ENCODE measurements at regions not wholly inside any gene's neighbourhood (a gene's known extent, or its start where the extent isn't known, plus 50 kb on each side); places are given as distances from the start of the nearest gene placed in this dataset.

DNA sequence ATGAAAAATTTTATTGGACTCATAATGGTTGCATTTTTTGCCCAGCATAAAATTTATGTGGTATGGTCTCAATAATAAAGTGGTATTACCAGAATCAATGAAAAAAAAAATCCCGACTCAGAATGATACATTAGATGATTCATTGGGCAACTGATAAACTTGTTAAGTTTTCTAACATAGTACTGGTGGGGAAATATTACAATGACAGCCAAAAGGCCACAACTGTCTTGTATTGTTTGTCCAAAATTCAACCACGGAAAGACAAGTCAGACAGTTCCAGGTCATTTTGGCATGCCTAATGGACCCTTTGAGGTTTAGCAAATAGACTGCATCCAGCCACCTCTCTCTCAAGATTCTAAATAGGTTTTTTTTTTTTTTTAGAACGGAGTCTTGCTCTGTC is 70.5 kb upstream of the TRIM9 start:
- Histone ChIP-seq H3K36me3 (no peaks in the 10 kb centered on the region), H3K27ac (no peak overlapping the region), H3K4me3 (no peak overlapping the region), H3K4me1 (peaks cover 0 to 23% (median 8%) of the 10 kb centered on the region in 4 donors), H3K9me3 (no peaks in the 10 kb centered on the region), H3K27me3 (no peaks in the 10 kb centered on the region)
- 77 to 90% methylated on average over 3 of the region's 3 CpGs for WGBS, 2 donors
- intact Hi-C loops (cut with DNase I): no loop called here
- TF ChIP-seq POLR2A (IDR thresholded peaks at IDR 0.05) (no peak), EP300 (IDR thresholded peaks at IDR 0.05) (no peak), POLR2AphosphoS5 (IDR thresholded peaks at IDR 0.05) (no peak)
- TF ChIP-seq, protein P1, sequence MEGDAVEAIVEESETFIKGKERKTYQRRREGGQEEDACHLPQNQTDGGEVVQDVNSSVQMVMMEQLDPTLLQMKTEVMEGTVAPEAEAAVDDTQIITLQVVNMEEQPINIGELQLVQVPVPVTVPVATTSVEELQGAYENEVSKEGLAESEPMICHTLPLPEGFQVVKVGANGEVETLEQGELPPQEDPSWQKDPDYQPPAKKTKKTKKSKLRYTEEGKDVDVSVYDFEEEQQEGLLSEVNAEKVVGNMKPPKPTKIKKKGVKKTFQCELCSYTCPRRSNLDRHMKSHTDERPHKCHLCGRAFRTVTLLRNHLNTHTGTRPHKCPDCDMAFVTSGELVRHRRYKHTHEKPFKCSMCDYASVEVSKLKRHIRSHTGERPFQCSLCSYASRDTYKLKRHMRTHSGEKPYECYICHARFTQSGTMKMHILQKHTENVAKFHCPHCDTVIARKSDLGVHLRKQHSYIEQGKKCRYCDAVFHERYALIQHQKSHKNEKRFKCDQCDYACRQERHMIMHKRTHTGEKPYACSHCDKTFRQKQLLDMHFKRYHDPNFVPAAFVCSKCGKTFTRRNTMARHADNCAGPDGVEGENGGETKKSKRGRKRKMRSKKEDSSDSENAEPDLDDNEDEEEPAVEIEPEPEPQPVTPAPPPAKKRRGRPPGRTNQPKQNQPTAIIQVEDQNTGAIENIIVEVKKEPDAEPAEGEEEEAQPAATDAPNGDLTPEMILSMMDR (IDR thresholded peaks at IDR 0.05): no peak
- DNase-seq: no peak

DNA sequence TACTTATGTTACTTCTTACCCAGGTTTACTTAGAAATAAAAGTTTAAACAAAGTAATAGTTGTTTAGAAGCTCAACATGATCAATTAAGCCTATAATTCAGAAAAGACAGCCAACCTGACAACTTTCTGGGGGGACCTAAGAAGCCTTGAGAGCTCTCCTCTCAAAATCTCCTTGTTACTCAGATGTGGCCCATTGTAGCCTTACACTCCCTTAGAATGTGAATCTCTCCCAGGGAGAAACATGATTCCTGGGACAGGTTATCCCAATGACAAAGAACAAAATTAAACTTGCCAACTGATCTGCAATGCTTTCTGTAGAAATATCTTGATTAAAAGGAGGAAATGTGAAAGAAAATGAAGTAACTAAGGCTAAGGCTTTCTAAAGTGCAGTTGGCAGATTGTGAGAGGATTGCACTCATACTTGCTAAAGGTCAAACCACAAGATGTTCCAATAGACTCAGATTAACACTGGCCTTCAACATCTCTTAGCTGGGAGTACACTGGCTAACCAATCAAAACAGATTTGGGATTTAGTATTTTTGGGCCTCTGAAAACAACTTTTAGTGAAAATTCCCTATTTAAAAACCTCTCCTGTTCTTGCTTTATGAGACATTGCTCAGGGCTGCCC is 72.3 kb upstream of the TMX1 start:
- DNase-seq: no peak
- H3K27ac ChIP-seq: peak overlapping the region; percentile 17 to 60 (median 42)
- H3K9me3 ChIP-seq: no peaks in the 10 kb centered on the region
- intact Hi-C loops (cut with DNase I): no loop called here
- no peaks in the 10 kb centered on the region for H3K27me3 ChIP-seq
- peaks cover 0 to 23% (median 8%) of the 10 kb centered on the region in 4 donors for H3K4me1 ChIP-seq
- no peak overlapping the region for H3K4me3 ChIP-seq
- no peaks in the 10 kb centered on the region for H3K36me3 ChIP-seq
- no peak for TF ChIP-seq POLR2A (IDR thresholded peaks at IDR 0.05)
- peak in 2 of 4 donors; percentile 37 to 42 for TF ChIP-seq POLR2AphosphoS5 (IDR thresholded peaks at IDR 0.05)
- no peak for TF ChIP-seq EP300 (IDR thresholded peaks at IDR 0.05)
- TF ChIP-seq, protein P1 (IDR thresholded peaks at IDR 0.05): no peak

DNA sequence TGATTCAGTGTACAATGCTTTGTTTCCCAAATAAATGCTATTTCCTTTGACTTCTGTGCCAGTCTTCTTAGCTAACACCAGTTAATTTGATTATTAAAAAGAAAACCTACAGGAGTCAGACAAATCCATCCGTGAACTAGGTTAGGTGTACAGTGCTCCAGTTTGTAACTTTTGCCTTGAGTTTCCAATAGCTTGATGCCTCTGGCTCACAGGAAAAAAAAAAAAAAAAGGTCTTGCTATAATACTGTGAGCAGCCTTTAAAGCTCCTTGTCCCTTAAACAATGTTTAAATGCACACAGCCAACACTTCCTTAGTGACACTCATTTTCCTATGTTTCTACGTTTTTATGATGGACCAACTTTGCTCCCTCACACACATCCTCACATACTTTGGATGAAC is 71.8 kb upstream of the TMX1 start:
- WGBS, 2 donors: 48 to 61% methylated on average over 2 of the region's 2 CpGs
- peaks cover 0 to 23% (median 8%) of the 10 kb centered on the region in 4 donors for H3K4me1 ChIP-seq
- H3K36me3 ChIP-seq: no peaks in the 10 kb centered on the region
- intact Hi-C loops (cut with DNase I): no loop called here
- H3K27ac ChIP-seq: peak overlapping the region; percentile 17 to 60 (median 42)
- no peak overlapping the region for H3K4me3 ChIP-seq
- no peak for TF ChIP-seq EP300 (IDR thresholded peaks at IDR 0.05)
- TF ChIP-seq POLR2AphosphoS5 (IDR thresholded peaks at IDR 0.05): no peak
- TF ChIP-seq, protein P1 (IDR thresholded peaks at IDR 0.05): no peak
- no peak for TF ChIP-seq POLR2A (IDR thresholded peaks at IDR 0.05)
- no peaks in the 10 kb centered on the region for H3K9me3 ChIP-seq
- H3K27me3 ChIP-seq: no peaks in the 10 kb centered on the region
- no peak for DNase-seq

DNA sequence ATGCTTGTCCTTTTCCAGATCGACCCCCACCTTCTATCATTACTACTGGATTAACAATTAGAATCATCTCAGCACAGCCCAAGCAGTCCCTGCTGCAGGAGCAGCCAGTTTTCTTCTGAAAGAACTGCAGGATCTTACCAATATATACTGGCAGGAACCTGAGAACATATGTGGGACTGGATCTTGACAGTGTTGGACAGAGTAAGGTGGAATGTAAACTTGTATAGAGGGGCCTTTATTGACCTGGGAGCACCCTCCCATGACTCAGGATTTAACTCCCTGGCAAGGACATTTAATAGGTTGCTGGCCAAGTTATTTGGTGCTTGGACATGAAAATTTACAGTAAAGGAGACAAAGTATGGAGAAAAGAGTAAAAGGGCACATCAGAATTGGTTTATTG is 66.2 kb upstream of the TMX1 start:
- Histone ChIP-seq H3K27ac (no peak overlapping the region), H3K4me1 (peaks cover 0 to 6% (median 0%) of the 10 kb centered on the region in 4 donors), H3K9me3 (no peaks in the 10 kb centered on the region), H3K36me3 (no peaks in the 10 kb centered on the region), H3K4me3 (no peak overlapping the region), H3K27me3 (no peaks in the 10 kb centered on the region)
- DNase-seq: no peak
- no peak for TF ChIP-seq EP300 (IDR thresholded peaks at IDR 0.05)
- TF ChIP-seq, protein P1 (IDR thresholded peaks at IDR 0.05): no peak
- no peak for TF ChIP-seq POLR2AphosphoS5 (IDR thresholded peaks at IDR 0.05)
- TF ChIP-seq POLR2A (IDR thresholded peaks at IDR 0.05): no peak
- WGBS, 2 donors: 46 to 76% methylated on average over 1 of the region's 1 CpG
- intact Hi-C loops (cut with DNase I): no loop called here

DNA sequence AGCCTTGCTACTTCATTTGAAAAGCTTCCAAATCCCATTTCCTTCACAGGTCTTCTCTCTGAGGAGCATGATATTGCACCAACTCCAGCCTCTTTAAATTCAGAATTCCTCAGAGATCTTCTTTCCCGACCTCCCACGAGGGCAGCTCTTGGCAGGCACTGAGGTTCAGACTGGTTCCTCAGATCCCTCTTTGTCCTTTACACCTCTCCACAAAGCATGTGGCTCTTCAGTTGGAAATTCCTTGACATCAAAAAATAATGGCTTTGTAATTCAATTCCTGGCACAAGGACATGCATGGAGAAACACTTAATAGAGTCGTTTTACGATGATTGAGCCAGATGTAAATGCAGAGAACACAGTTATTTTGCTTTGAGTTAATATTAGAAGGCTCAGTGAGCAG is 63.2 kb upstream of the TMX1 start:
- Histone ChIP-seq H3K4me3 (no peak overlapping the region), H3K36me3 (no peaks in the 10 kb centered on the region), H3K9me3 (no peaks in the 10 kb centered on the region), H3K27ac (no peak overlapping the region), H3K27me3 (no peaks in the 10 kb centered on the region), H3K4me1 (peaks cover 0 to 2% (median 0%) of the 10 kb centered on the region in 4 donors)
- 63 to 84% methylated on average over 4 of the region's 4 CpGs for WGBS, 2 donors
- no peak for DNase-seq
- TF ChIP-seq POLR2AphosphoS5 (IDR thresholded peaks at IDR 0.05) (no peak), EP300 (IDR thresholded peaks at IDR 0.05) (no peak), POLR2A (IDR thresholded peaks at IDR 0.05) (no peak)
- TF ChIP-seq, protein P1 (IDR thresholded peaks at IDR 0.05): no peak
- intact Hi-C loops (cut with DNase I): no loop called here
